ENCODE measurements at regions not wholly inside any gene's neighbourhood (a gene's known extent, or its start where the extent isn't known, plus 50 kb on each side); places are given as distances from the start of the nearest gene placed in this dataset.
"Not testable (repeated sequence)": the region's sequence is repeated elsewhere in the genome, so short reads cannot be mapped to it uniquely, and the experiment has no call there.

DNA sequence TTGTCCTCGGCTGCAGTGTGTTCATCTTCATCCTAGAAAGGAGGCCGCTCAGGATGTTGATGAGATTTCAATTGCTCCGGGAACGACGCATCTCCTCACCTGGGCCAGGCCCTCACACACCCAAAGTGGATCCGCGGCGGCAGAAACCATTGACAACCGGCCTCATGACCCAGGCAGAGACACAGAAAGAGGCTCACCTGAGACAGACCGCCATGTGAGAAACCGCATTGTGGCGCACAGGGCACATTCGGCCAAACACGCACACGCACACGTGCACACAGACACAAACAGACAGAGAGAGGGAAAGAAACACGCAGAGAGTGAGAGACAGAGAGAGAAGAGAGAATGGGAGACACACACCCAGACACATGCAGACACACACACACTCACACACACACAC lies 3879.3 kb downstream of the SRGAP2C start:
- ATAC-seq; DNase-seq (ENCODE audit: low spot score); intact Hi-C loops (cut with DNase I): not testable (repeated sequence)

DNA sequence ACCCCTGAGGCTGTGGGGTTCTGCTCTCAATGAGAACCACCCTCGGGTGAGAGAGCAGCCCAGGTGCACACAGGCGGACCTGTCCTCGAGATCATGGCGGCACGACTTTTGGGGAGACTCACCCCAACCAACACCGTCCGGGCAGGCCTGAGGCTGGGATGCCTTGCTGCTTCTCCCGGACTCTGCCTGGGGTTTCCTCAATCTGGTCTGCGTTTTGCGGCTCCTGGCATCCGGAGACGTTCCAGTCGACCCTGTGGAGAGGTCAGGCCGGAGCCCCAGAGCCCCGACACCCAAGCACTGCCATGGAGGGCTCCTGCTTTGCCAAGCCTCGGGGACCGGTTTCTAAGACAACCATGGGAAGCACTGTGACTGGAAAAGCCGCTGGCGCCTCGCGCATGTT lies 3879.7 kb downstream of the SRGAP2C start:
- DNase-seq (ENCODE audit: low spot score) (no peak), ATAC-seq (no peak)

DNA sequence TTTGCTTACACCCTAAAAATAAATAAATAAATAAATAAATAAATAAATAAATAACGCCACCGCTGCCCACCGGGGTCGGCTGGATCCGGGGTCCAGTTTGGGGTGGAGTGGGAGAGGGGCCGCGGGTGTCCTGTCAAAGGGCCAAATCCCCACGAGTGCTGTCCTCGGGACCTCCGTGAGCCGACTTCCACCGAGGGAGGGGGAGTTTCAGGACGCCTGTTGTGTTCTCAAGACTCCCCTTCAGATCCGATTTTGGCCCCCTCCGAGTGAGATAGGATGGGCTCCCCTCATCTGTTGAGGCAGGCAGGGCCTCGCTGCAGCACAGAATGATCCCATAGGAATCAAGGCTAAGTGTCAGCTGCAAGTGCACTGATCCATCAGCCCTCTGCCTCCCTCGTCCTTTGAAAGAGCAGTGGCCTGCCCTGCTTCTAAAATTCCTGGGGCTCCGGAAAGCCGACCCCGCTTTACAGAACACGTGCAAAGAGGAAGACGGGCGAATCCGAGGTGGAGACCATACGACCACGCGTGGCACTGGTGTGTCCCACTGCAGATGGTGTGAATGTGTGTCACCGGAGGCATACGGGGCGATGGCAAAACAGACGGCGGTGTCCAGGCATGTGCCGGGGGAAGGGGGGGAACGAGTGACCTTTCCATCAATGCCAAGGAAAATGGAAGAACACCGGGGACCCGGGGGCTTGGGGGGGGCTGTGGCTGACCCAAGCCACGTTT lies 3880.5 kb downstream of the SRGAP2C start:
- DNase-seq (ENCODE audit: low spot score) (peak; percentile 43), ATAC-seq (no peak)
- intact Hi-C loops (cut with DNase I): no loop called here

More for the DNA sequence above, 3879.7 kb downstream of the SRGAP2C start:
- intact Hi-C loops (cut with DNase I): no loop called here

DNA sequence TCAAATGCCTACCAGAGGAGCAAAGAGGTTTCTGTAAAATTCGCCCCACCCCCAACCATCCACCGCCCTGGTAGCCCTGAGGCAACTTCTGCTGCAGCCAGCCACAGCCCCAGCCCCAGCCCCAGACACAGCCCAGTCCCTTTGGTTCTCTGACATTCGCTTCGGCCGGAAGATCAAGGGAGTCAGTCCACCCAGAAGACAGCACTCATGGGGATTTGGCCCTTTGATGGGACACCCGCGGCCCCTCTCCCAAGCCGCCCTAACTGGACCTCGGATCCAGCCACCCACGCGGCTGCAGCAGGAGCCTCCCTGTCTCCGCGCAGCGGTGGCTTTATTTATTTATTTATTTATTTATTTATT lies 3881.0 kb downstream of the SRGAP2C start:
- intact Hi-C loops (cut with DNase I): no loop called here
- DNase-seq (ENCODE audit: low spot score): no peak
- ATAC-seq: no peak

DNA sequence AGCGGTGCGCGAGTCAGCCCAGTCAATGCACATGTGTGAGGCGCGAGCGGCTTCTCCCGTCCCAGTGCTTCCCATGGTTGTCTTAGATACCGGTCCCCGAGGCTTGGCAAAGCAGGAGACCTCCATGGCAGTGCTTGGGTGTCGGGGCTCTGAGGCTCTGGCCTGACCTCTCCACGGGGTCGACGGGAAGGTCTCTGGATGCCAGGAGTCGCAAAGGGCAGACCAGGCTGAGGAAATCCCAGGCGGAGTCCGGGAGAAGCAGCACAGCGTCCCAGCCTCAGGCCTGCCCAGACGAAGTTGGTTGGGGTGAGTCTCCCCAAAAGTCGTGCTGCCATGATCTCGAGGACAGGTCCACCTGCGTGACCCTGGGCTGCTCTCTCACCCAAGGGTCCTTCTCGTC lies 3881.6 kb downstream of the SRGAP2C start:
- no peak for DNase-seq (ENCODE audit: low spot score)
- intact Hi-C loops (cut with DNase I): no loop called here

DNA sequence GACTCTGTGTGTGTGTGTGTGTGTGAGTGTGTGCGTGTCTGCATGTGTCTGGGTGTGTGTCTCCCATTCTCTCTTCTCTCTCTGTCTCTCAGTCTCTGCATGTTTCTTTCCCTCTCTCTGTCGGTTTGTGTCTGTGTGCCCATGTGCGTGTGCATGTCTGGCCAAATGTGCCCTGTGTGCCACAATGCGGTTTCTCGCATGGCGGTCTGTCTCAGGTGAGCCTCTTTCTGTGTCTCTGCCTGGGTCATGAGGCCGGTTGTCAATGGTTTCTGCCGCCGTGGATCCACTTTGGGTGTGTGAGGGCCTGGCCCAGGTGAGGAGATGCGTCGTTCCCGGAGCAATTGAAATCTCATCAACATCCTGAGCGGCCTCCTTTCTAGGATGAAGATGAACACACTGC lies 3882.1 kb downstream of the SRGAP2C start:
- ATAC-seq; intact Hi-C loops (cut with DNase I); DNase-seq (ENCODE audit: low spot score): not testable (repeated sequence)

More for the DNA sequence above, 3881.6 kb downstream of the SRGAP2C start:
- no peak for ATAC-seq

DNA sequence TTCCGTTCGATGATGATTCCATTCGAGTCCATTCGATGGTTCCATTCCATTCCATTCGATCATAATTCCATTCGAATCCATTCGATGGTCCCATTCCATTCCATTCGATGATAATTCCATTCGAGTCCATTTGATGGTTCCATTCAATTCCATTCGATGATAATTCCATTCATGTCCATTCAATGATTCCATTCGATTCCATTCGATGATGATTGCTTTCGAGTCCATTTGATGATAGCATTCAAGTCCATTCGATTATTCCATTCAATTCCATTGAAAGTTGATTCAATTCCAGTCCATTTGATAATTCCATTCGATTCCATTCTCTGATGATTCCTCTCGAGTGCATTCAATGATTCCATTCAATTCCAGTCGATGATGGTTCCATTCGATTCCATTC lies 3895.3 kb downstream of the SRGAP2C start:
- intact Hi-C loops (cut with DNase I): no loop called here
- DNase-seq (ENCODE audit: low spot score) (no peak), ATAC-seq (no peak)

DNA sequence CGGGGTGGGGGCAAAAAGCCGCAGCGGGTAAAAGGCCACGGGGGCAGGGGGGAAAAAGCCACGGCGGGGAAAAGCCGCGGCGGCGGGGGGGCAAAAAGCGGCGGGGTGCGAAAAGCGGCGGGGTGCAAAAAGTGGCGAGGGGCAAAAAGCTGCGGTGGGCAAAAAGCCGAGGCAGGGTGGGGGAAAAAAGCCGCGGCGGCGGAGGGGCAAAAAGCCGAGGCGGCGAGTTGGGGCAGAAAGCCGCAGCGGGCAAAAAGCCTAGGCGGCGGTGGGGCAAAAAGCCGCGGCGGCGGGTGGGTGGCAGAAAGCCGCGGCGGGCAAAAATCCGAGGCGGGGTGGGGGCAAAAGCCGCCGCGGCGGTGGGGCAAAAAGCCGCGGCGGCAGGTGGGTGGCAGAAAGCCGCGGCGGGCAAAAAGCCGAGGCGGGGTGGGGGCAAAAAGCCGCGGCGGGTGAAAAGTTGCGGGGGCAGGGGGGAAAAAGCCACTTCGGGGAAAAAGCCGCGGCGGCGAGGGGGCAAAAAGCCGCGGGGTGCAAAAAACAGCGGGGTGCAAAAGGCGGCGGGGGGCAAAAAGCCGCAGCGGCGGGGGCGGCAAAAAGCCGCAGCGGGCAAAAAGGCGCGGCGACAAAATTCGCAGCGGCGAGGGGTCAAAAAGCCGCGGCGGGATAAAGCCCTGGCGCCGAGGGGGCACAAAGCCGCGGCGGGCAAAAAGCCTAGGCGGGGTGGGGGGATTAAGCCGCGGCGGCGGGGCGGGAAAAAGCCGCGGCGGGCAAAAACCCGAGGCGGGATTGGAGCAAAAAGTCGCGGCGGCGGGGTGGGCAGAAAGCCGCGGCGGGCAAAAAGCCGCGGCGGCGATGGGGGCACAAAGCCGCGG lies 3901.2 kb downstream of the SRGAP2C start:
- DNase-seq (ENCODE audit: low spot score): peak; percentile 47
- no peak for ATAC-seq
- intact Hi-C loops (cut with DNase I): no loop called here

DNA sequence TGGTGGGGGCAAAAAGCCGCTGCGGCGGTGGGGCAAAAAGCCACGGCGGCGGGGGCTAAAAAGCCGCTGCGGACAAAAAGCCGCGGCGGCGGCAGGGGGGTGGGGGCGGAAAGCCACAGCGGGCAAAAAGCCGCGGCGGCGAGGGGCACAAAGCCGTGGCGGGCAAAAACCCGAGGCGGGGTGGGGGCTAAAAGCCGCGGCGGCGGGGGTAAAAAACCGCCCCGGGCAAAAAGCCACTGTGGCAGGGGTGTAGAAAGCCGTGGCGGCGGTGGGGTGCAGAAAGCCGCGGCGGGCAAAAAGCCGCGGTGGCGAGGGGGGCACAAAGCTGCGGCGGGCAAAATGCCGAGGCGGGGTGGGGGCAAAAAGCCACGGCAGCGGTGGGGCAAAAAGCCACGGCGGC lies 3901.8 kb downstream of the SRGAP2C start:
- DNase-seq (ENCODE audit: low spot score): no peak
- intact Hi-C loops (cut with DNase I): no loop called here

DNA sequence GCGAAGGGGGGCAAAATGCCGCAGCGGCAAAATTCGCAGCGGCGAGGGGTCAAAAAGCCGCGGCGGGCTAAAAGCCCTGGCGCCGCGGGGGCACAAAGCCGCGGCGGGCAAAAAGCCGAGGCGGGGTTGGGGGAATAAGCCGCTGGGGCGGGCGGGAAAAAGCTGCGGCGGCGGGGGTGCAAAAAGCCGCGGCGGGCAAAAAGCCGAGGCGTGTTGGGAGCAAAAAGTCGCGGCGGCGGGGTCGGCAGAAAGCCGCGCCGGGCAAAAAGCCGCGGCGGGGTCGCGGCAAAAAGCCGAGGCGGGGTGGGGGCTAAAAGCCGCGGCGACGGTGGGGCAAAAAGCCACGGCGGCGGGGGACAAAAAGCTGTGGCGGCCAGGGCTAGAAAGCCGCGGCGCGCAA lies 3902.5 kb downstream of the SRGAP2C start:
- intact Hi-C loops (cut with DNase I): no loop called here
- ATAC-seq: no peak
- peak; percentile 47 for DNase-seq (ENCODE audit: low spot score)

More for the DNA sequence above, 3901.8 kb downstream of the SRGAP2C start:
- ATAC-seq: no peak

DNA sequence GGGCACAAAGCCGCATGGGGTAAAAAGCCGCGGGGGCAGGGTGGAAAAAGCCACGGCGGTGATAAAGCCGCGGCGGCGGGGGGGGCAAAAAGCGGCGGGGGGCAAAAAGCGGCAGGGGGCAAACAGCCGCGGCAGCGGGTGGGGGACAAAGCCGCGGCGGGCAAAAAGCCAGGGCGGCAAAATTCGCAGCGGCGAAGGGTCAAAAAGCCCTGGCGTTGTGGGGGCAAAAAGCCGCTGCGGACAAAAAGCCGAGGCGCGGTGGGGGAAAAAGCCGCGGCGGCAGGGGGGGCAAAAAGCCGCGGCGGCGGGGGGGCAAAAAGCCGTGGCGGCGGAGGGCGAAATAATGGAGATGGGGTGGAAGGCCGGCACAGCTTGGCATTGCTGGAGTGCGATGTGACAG lies 3902.9 kb downstream of the SRGAP2C start:
- intact Hi-C loops (cut with DNase I): no loop called here
- DNase-seq (ENCODE audit: low spot score) (peak; percentile 41), ATAC-seq (no peak)

DNA sequence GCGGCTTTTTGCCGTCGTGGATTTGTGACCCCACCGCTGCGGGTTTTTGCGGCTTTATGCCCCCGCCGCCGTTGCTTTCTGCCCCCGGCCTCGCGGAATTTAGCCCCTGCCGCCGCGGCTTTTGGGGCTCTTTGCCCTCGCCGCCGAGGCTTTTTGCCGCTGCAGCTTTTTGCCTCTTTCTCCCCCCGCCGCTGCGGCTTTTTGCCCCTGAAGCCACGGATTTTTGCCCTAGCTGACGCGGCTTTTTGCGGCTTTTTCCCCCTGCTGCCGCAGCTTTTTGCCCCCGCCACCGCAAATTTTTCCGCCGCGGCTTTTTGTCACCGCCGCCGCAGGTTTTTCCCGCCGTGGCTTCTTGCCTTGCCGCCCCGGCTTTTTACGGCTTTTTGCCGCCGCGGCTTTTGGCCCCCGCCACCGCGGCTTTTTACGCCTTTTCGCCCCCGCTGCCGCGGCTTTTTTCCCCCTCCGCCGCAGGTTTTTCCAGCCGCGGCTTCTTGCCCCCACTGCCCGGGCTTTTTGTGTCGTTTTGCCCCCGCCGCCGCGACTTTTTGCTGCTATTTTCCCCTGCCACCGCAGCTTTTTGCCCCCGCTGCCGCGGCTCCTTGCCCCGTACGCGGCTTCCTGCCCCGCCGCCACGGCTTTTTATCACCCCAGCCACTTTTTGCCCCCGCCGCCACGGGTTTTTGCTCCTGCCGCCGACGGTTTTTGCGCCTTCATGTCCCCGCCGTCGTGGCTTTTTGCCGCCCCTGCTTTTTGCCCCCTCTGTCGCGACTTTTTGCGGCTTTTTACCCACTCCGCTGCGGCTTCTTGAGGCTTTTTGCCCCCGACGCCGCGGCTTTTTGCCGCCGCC lies 3933.6 kb downstream of the SRGAP2C start:
- DNase-seq (ENCODE audit: low spot score) (peak; percentile 48), ATAC-seq (no peak)
- intact Hi-C loops (cut with DNase I): no loop called here

DNA sequence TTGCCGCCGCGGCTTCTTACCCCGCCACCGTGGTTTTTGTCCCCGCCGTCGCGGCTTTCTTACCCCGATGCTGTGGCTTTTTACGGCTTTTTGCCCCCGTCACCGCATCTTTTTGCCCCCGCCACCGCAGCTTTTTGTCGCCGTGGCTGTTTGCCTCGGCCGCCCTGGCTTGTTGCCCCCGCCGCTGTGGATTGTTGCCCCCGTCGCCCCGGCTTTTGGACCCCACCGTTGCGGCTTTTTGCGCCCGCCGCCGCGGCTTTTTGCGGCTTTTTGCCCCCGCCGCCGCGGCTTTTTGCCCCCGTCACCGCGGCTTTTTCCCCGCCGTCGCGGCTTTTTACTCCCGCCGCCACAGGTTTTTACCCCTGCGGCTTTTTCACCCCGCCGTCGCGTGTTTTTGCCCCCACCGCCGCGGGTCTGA lies 3934.3 kb downstream of the SRGAP2C start:
- no peak for DNase-seq (ENCODE audit: low spot score)
- ATAC-seq: no peak
- intact Hi-C loops (cut with DNase I): no loop called here

DNA sequence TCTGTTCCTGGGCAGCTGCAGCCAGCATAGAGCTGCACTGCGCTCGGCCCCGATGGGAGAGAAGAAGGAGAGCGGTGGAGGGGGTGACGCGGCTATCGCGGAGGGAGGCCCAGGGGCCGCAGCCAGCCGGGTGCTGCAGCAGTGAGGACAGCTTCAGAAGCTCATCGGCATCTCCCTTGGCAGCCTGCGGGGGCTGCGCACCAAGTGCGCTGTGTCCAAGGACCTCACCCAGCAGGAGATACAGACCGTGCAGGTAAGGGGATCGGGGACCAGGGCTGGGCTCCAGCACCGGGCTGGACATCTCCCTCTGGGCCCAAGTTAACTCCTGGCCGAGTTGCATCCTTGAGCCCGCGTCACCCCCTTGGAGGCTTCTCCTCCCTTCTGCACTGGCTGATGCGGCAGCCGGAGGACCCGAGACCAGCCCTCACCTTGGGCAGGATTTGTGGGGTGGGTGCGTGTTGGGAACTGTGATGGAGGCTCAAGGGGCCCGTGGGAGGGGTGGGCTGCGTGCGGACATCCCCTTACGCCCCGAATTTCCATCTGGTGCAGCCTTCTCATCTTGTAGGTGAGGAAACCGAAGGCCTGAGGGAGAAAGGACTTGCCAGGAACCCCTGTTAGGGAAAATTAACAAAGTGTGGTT lies 3934.9 kb downstream of the SRGAP2C start:
- ATAC-seq; DNase-seq (ENCODE audit: low spot score); intact Hi-C loops (cut with DNase I): not testable (repeated sequence)

DNA sequence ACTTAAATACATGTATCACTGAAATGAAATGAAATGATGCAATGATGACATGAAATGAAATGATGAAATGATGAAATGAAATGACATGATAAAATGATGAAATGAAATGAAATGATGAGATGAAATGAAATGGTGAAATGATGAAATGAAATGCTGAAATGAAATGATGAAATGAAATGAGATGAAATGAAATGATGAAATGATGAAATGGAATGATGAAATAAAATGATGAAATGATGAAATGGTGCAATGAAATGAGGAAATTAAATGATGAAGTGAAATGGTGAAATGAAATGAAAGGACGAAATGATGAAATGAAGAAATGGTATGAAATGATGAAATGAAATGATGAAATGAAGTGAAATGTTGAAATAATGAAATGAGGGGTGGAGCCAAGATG lies 3937.8 kb downstream of the SRGAP2C start:
- DNase-seq (ENCODE audit: low spot score); ATAC-seq; intact Hi-C loops (cut with DNase I): not testable (repeated sequence)
